Loucy (cell line): ENCODE measurements at regions not wholly inside any gene's neighbourhood (a gene's known extent, or its start where the extent isn't known, plus 50 kb on each side); places are given as distances from the start of the nearest gene placed in this dataset.

Experiments used
- H2AFZ ChIP-seq: fragments of 200-600 bp; sonication (generic); 2 replicates; pipeline ENCODE4 v1.6.0; 2016; ENCODE audit warnings: antibody characterized with exemption, mild to moderate bottlenecking, low read length, moderate library complexity
- H3F3A ChIP-seq: fragments of 200-600 bp; 2 replicates; pipeline ENCODE4 v1.6.0; 2016; ENCODE audit warnings: antibody characterized with exemption, low read depth, mild to moderate bottlenecking
- H3K27me3 ChIP-seq: fragments of 200-600 bp; sonication (generic); 2 replicates; pipeline ENCODE4 v1.6.1; 2014; ENCODE audit warnings: low read length, mild to moderate bottlenecking; ENCODE audit not compliant: insufficient read depth, poor library complexity, severe bottlenecking
- H3K36me3 ChIP-seq: fragments of 200-600 bp; sonication (generic); 2 replicates; pipeline ENCODE4 v1.6.1; 2016; ENCODE audit warnings: low read length; ENCODE audit not compliant: insufficient read depth
- H3K4me1 ChIP-seq: fragments of 200-600 bp; sonication (generic); 2 replicates; pipeline ENCODE4 v1.5.1; 2014; ENCODE audit warnings: low read length, mild to moderate bottlenecking; ENCODE audit not compliant: insufficient read depth, poor library complexity, severe bottlenecking
- H3K4me2 ChIP-seq: fragments of 200-600 bp; sonication (generic); 2 replicates; pipeline ENCODE4 v1.6.0; 2014; ENCODE audit warnings: antibody characterized with exemption, low read length, low read depth, mild to moderate bottlenecking; ENCODE audit not compliant: poor library complexity, severe bottlenecking
- H3K4me3 ChIP-seq: fragments of 200-600 bp; sonication (generic); 2 replicates; pipeline ENCODE4 v1.5.1; 2014; ENCODE audit warnings: low read length, mild to moderate bottlenecking, mixed read lengths; ENCODE audit not compliant: poor library complexity, severe bottlenecking
- H3K79me2 ChIP-seq: fragments of 200-600 bp; sonication (generic); 2 replicates; pipeline ENCODE4 v1.6.1; 2014; ENCODE audit warnings: low read length; ENCODE audit not compliant: insufficient read depth
- H3K9ac ChIP-seq: fragments of 200-600 bp; sonication (generic); 2 replicates; pipeline ENCODE4 v1.6.0; 2014; ENCODE audit warnings: mild to moderate bottlenecking, low read depth, low read length, moderate library complexity; ENCODE audit not compliant: poor library complexity, severe bottlenecking
- H3K9me2 ChIP-seq: fragments of 200-600 bp; sonication (generic); replicated peaks from 2 replicates; pipeline ENCODE4 v1.6.1; 2016; ENCODE audit warnings: low read depth, low read length, mixed read lengths
- H3K9me3 ChIP-seq: fragments of 200-600 bp; sonication (generic); 2 replicates; pipeline ENCODE4 v1.6.1; 2014; ENCODE audit warnings: mild to moderate bottlenecking, antibody characterized with exemption, low read length, low read depth; ENCODE audit not compliant: insufficient read depth
- H4K20me1 ChIP-seq: fragments of 200-600 bp; sonication (generic); 2 replicates; pipeline ENCODE4 v1.6.0; 2014; ENCODE audit warnings: antibody characterized with exemption, low read length, mild to moderate bottlenecking; ENCODE audit not compliant: insufficient read depth, poor library complexity, severe bottlenecking
- CTCF ChIP-seq: fragments of 200-600 bp; sonication (generic); conservative IDR thresholded peaks from 2 replicates; pipeline ENCODE4 v1.5.1; 2014; ENCODE audit warnings: mild to moderate bottlenecking, antibody characterized with exemption, low read length
- EZH2phosphoT487 ChIP-seq: fragments of 200-600 bp; IDR thresholded peaks from 2 replicates; pipeline ENCODE4 v1.6.1; 2018; ENCODE audit warnings: antibody characterized with exemption, mild to moderate bottlenecking, moderate library complexity, borderline replicate concordance

GRCh38 chr2:106963156-106963555 lies 77.2 kb upstream of the ST6GAL2 start:
- no peak overlapping the region for H3K9ac ChIP-seq

GRCh38 chr2:106963893-106964292 lies 77.9 kb upstream of the ST6GAL2 start:
- Histone ChIP-seq H3K4me1 (no peaks in the 10 kb centered on the region), H3K79me2 (no peaks in the 10 kb centered on the region), H3K4me3 (no peak overlapping the region), H3K9me2 (no peaks in the 10 kb centered on the region), H3K27me3 (no peaks in the 10 kb centered on the region), H3F3A (no peaks in the 10 kb centered on the region), H3K9ac (no peak overlapping the region), H4K20me1 (no peaks in the 10 kb centered on the region), H3K36me3 (no peaks in the 10 kb centered on the region), H3K4me2 (no peak overlapping the region), H2AFZ (no peak overlapping the region), H3K9me3 (no peaks in the 10 kb centered on the region)
- no peak for TF ChIP-seq EZH2phosphoT487
- TF ChIP-seq CTCF = no peak

More at GRCh38 chr2:106963156-106963555, 77.2 kb upstream of the ST6GAL2 start:
- Histone ChIP-seq H3K27me3 (no peaks in the 10 kb centered on the region), H3K79me2 (no peaks in the 10 kb centered on the region), H3K36me3 (no peaks in the 10 kb centered on the region), H3F3A (no peaks in the 10 kb centered on the region), H3K4me3 (no peak overlapping the region), H2AFZ (no peak overlapping the region), H4K20me1 (no peaks in the 10 kb centered on the region), H3K9me3 (no peaks in the 10 kb centered on the region), H3K4me1 (no peaks in the 10 kb centered on the region), H3K9me2 (no peaks in the 10 kb centered on the region), H3K4me2 (no peak overlapping the region)
- TF ChIP-seq EZH2phosphoT487 (no peak), CTCF (no peak)

GRCh38 chr2:106965611-106966010 lies 79.6 kb upstream of the ST6GAL2 start:
- Histone ChIP-seq H3K36me3 (no peaks in the 10 kb centered on the region), H3K9ac (no peak overlapping the region), H3K27me3 (no peaks in the 10 kb centered on the region), H3K4me1 (no peaks in the 10 kb centered on the region), H3K9me2 (no peaks in the 10 kb centered on the region), H3K4me3 (no peak overlapping the region), H3K4me2 (no peak overlapping the region), H3K79me2 (no peaks in the 10 kb centered on the region), H2AFZ (no peak overlapping the region), H4K20me1 (no peaks in the 10 kb centered on the region), H3F3A (no peaks in the 10 kb centered on the region), H3K9me3 (no peaks in the 10 kb centered on the region)
- TF ChIP-seq EZH2phosphoT487 (no peak), CTCF (no peak)
